HEK293 (cell line): ENCODE measurements at regions not wholly inside any gene's neighbourhood (a gene's known extent, or its start where the extent isn't known, plus 50 kb on each side); places are given as distances from the start of the nearest gene placed in this dataset.

ENCODE experiments used
- CTCF ChIA-PET: fragments of 350-600 bp; formaldehyde crosslinking; extraction: SDS; loops from one replicate; lab custom pipeline; 2021; ENCODE audit warnings: antibody characterized with exemption; lab: Yijun Ruan, JAX
- POLR2A ChIA-PET: fragments of 300-600 bp; formaldehyde crosslinking; extraction: SDS; loops from one replicate; lab custom pipeline; 2020; ENCODE audit warnings: antibody characterized with exemption, inconsistent platforms; lab: Yijun Ruan, JAX
- H3K27ac ChIP-seq: fragments of 200-500 bp; sonication (Bioruptor generic); 2 replicates; pipeline ENCODE4 v1.5.1; 2014; ENCODE audit warnings: low read depth, low read length, control low read depth, inconsistent platforms; ENCODE audit errors: extremely low read depth
- H3K36me3 ChIP-seq, 2 experiments: fragments of 200-500 bp in 1 of 2; sonication (Bioruptor generic) in 1 of 2; 1 replicate in 1 of 2; 2 replicates in 1 of 2; pipeline ENCODE4 v1.5.1; 2014 to 2017; ENCODE audit warnings: inconsistent platforms in 2 of 2, low read length in 2 of 2; ENCODE audit not compliant: control insufficient read depth in 2 of 2, insufficient read depth in 1 of 2
- H3K4me1 ChIP-seq: fragments of 200-500 bp; sonication (Bioruptor generic); 2 replicates; pipeline ENCODE4 v1.5.1; 2014; ENCODE audit warnings: mild to moderate bottlenecking, low read length, inconsistent platforms; ENCODE audit not compliant: control insufficient read depth, insufficient read depth
- H3K4me3 ChIP-seq: 2 replicates; pipeline ENCODE4 v1.5.1; 2011; ENCODE audit warnings: low read depth, mild to moderate bottlenecking, control low read depth, low read length, moderate library complexity
- H3K9me3 ChIP-seq: fragments of 200-500 bp; sonication (Bioruptor generic); 2 replicates; pipeline ENCODE4 v1.5.1; 2014; ENCODE audit warnings: low read depth, low read length, inconsistent platforms; ENCODE audit not compliant: control insufficient read depth, insufficient read depth
- BCL11A ChIP-seq: fragments of 450-650 bp; formaldehyde crosslinking; IDR thresholded peaks from 2 replicates; pipeline ENCODE4 v1.5.1; 2016; ENCODE audit warnings: low read depth, missing biosample characterization, missing genetic modification characterization
- BCL11B ChIP-seq: fragments of 450-650 bp; formaldehyde crosslinking; IDR thresholded peaks from 2 replicates; pipeline ENCODE4 v1.5.1; 2016; ENCODE audit warnings: low read depth, missing biosample characterization, missing genetic modification characterization
- FEZF1 ChIP-seq: fragments of 450-650 bp; formaldehyde crosslinking; IDR thresholded peaks from 2 replicates; pipeline ENCODE4 v1.5.1; 2016; ENCODE audit warnings: missing biosample characterization, missing genetic modification characterization
- GLI4 ChIP-seq: fragments of 450-650 bp; formaldehyde crosslinking; IDR thresholded peaks from 2 replicates; pipeline ENCODE4 v1.5.1; 2016; ENCODE audit warnings: missing biosample characterization, missing genetic modification characterization
- IKZF3 ChIP-seq: fragments of 450-650 bp; IDR thresholded peaks from 2 replicates; pipeline ENCODE4 v1.5.0; 2018; ENCODE audit warnings: missing biosample characterization, mild to moderate bottlenecking, missing genetic modification characterization, moderate library complexity
- KLF16 ChIP-seq: fragments of 450-650 bp; formaldehyde crosslinking; IDR thresholded peaks from 2 replicates; pipeline ENCODE4 v1.5.1; 2017; ENCODE audit warnings: missing biosample characterization, missing genetic modification characterization
- KLF17 ChIP-seq: fragments of 450-650 bp; formaldehyde crosslinking; IDR thresholded peaks from 2 replicates; pipeline ENCODE4 v1.5.1; 2016; ENCODE audit warnings: missing biosample characterization, missing genetic modification characterization
- PATZ1 ChIP-seq: fragments of 450-650 bp; formaldehyde crosslinking; IDR thresholded peaks from 2 replicates; pipeline ENCODE4 v1.5.1; 2016; ENCODE audit warnings: missing biosample characterization, missing genetic modification characterization
- REPIN1 ChIP-seq: fragments of 450-650 bp; formaldehyde crosslinking; IDR thresholded peaks from 2 replicates; pipeline ENCODE4 v1.5.1; 2017; ENCODE audit warnings: missing biosample characterization, missing genetic modification characterization, low read depth
- TSHZ1 ChIP-seq: fragments of 450-650 bp; formaldehyde crosslinking; IDR thresholded peaks from 2 replicates; pipeline ENCODE4 v1.5.1; 2016; ENCODE audit warnings: missing biosample characterization, missing genetic modification characterization, borderline replicate concordance
- ZBTB49 ChIP-seq: fragments of 450-650 bp; formaldehyde crosslinking; IDR thresholded peaks from 2 replicates; pipeline ENCODE4 v1.5.1; 2016; ENCODE audit warnings: missing biosample characterization, missing genetic modification characterization, low read depth
- ZFP37 ChIP-seq: fragments of 450-650 bp; formaldehyde crosslinking; IDR thresholded peaks from 2 replicates; pipeline ENCODE4 v1.5.1; 2016; ENCODE audit warnings: missing biosample characterization, missing genetic modification characterization
- ZNF140 ChIP-seq: fragments of 450-650 bp; formaldehyde crosslinking; IDR thresholded peaks from 2 replicates; pipeline ENCODE4 v1.5.1; 2016; ENCODE audit warnings: missing biosample characterization, missing genetic modification characterization
- ZNF155 ChIP-seq: fragments of 450-650 bp; formaldehyde crosslinking; IDR thresholded peaks from 2 replicates; pipeline ENCODE4 v1.5.1; 2016; ENCODE audit warnings: missing biosample characterization, missing genetic modification characterization
- ZNF221 ChIP-seq: fragments of 450-650 bp; formaldehyde crosslinking; IDR thresholded peaks from 2 replicates; pipeline ENCODE4 v1.5.1; 2017; ENCODE audit warnings: missing biosample characterization, missing genetic modification characterization, borderline replicate concordance
- ZNF362 ChIP-seq: fragments of 450-650 bp; formaldehyde crosslinking; IDR thresholded peaks from 2 replicates; pipeline ENCODE4 v1.5.1; 2016; ENCODE audit warnings: missing biosample characterization, missing genetic modification characterization
- ZNF366 ChIP-seq: fragments of 450-650 bp; formaldehyde crosslinking; conservative IDR thresholded peaks from 2 replicates; pipeline ENCODE4 v1.5.1; 2016; ENCODE audit warnings: missing biosample characterization, missing genetic modification characterization
- ZNF416 ChIP-seq: fragments of 450-650 bp; formaldehyde crosslinking; IDR thresholded peaks from 2 replicates; pipeline ENCODE4 v1.5.1; 2016; ENCODE audit warnings: missing biosample characterization, missing genetic modification characterization
- ZNF433 ChIP-seq: fragments of 450-650 bp; formaldehyde crosslinking; IDR thresholded peaks from 2 replicates; pipeline ENCODE4 v1.5.1; 2016; ENCODE audit warnings: missing biosample characterization, missing genetic modification characterization, low read depth
- ZNF48 ChIP-seq: fragments of 450-650 bp; formaldehyde crosslinking; IDR thresholded peaks from 2 replicates; pipeline ENCODE4 v1.5.1; 2016; ENCODE audit warnings: missing biosample characterization, missing genetic modification characterization
- ZNF521 ChIP-seq: fragments of 450-650 bp; formaldehyde crosslinking; IDR thresholded peaks from 2 replicates; pipeline ENCODE4 v1.5.1; 2017; ENCODE audit warnings: missing biosample characterization, mild to moderate bottlenecking, missing genetic modification characterization
- ZNF624 ChIP-seq: fragments of 450-650 bp; formaldehyde crosslinking; IDR thresholded peaks from 2 replicates; pipeline ENCODE4 v1.5.1; 2017; ENCODE audit warnings: missing biosample characterization, missing genetic modification characterization
- ZNF626 ChIP-seq: fragments of 450-650 bp; sonication (Bioruptor Pico); formaldehyde crosslinking; IDR thresholded peaks from 2 replicates; pipeline ENCODE4 v1.5.1; 2018; ENCODE audit warnings: missing biosample characterization, missing genetic modification characterization, inconsistent platforms
- ZNF660 ChIP-seq: fragments of 450-650 bp; IDR thresholded peaks from 2 replicates; pipeline ENCODE4 v1.5.1; 2018; ENCODE audit warnings: missing biosample characterization, mild to moderate bottlenecking, missing genetic modification characterization
- ZNF704 ChIP-seq: fragments of 450-650 bp; formaldehyde crosslinking; IDR thresholded peaks from 2 replicates; pipeline ENCODE4 v1.5.1; 2016; ENCODE audit warnings: missing biosample characterization, missing genetic modification characterization
- ZSCAN23 ChIP-seq: fragments of 450-650 bp; formaldehyde crosslinking; IDR thresholded peaks from 2 replicates; pipeline ENCODE4 v1.5.1; 2016; ENCODE audit warnings: missing biosample characterization, missing genetic modification characterization

- TF ChIP-seq KLF17 (no peak), REPIN1 (tag by site-specific recombination) (no peak), ZNF626 (tag by site-specific recombination) (no peak), ZNF433 (no peak), BCL11A (tag by site-specific recombination) (no peak), ZSCAN23 (tag by site-specific recombination) (no peak), BCL11B (no peak)
Observed at GRCh38 chr4:64559571-64559970, 150.3 kb upstream of the TECRL start (continued).

GRCh38 chr4:64551125-64551524 is 141.9 kb upstream of the TECRL start:
- Histone ChIP-seq H3K4me3 (no peak overlapping the region), H3K36me3 (no peaks in the 10 kb centered on the region), H3K27ac (no peak overlapping the region), H3K9me3 (no peaks in the 10 kb centered on the region), H3K4me1 (no peaks in the 10 kb centered on the region)
- ChIA-PET CTCF (interaction anchor here (0.6 kb wide), 1 partner anchor 1261 kb away, joined by 4 read pairs; no protein-coding TSS in a partner anchor), POLR2A (no interaction called here)
- TF ChIP-seq ZNF48 (tag by site-specific recombination), result no peak
- no peak for TF ChIP-seq ZFP37
- TF ChIP-seq ZNF416 (tag by site-specific recombination), result no peak
- TF ChIP-seq IKZF3, result no peak
- TF ChIP-seq FEZF1, result no peak
- TF ChIP-seq ZNF704 (tag by site-specific recombination), result no peak
- TF ChIP-seq GLI4 (tag by site-specific recombination), result no peak
- TF ChIP-seq PATZ1 (tag by site-specific recombination), result no peak
- TF ChIP-seq ZNF362 (tag by site-specific recombination), result no peak
- no peak for TF ChIP-seq ZNF521 (tag by site-specific recombination)
- no peak for TF ChIP-seq ZNF624
- no peak for TF ChIP-seq ZNF366 (tag by site-specific recombination)
- TF ChIP-seq ZNF140 (tag by site-specific recombination), result no peak
- no peak for TF ChIP-seq ZNF155
- no peak for TF ChIP-seq ZNF433

GRCh38 chr4:64545593-64545992 is 136.3 kb upstream of the TECRL start:
- ChIA-PET POLR2A (no interaction called here), CTCF (no interaction called here)
- Histone ChIP-seq H3K27ac (no peak overlapping the region), H3K4me1 (no peaks in the 10 kb centered on the region), H3K36me3 (no peaks in the 10 kb centered on the region), H3K4me3 (no peak overlapping the region), H3K9me3 (no peaks in the 10 kb centered on the region)
- TF ChIP-seq ZNF660 (tag by site-specific recombination) (no peak), TSHZ1 (tag by site-specific recombination) (no peak), KLF16 (tag by site-specific recombination) (no peak), ZNF221 (tag by site-specific recombination) (no peak), ZNF521 (tag by site-specific recombination) (no peak), ZBTB49 (no peak)
